NCI-H510A treated with DMSO at 0.1 percent for 48 hours (cell line): ENCODE measurements at regions not wholly inside any gene's neighbourhood (a gene's known extent, or its start where the extent isn't known, plus 50 kb on each side); places are given as distances from the start of the nearest gene placed in this dataset.
"Not testable (repeated sequence)": the region's sequence is repeated elsewhere in the genome, so short reads cannot be mapped to it uniquely, and the experiment has no call there.

Source experiments
- DNase-seq: peaks from one replicate; lab custom pipeline; 2025; lab: John Stamatoyannopoulos, UW

DNA sequence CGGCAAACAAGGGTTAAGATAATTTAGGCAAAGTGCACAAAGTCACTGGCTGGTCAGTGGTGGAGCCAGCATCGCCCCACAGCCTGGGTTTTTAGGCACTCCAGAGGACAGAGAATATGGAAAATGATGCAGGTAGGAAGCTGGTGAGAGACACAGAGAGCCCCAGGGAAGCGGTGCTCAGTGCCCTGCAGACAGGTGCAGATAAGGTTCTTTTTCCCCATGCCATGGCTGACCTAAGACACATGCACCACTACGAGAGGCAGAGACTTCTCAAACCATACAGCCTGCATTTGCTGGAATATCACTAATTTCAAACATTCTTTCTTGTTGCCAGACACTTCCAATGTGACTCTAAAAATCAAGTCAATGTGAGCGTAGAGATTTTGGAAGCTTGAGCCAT lies 205.7 kb upstream of the APCDD1 start:
- DNase-seq = no peak

DNA sequence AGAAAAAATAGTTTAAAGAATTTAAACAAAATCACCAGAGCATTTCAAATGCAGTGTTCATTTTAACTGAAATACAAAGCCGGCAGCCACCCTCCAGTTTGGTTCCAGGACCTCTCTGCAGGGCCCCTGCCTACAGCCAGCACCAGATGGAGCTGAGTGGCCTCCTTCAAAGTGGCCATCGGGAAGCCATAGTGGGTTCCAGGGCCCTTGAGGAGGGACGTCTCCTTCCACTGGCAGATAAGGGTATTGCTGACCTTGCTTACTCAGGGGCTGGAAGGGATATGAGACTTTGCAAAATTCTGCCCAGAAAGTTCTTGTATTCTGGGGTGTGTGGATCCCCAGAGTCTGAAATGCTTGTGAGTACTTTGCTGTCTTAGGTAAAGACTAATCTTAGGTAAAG lies 205.2 kb upstream of the APCDD1 start:
- no peak for DNase-seq

DNA sequence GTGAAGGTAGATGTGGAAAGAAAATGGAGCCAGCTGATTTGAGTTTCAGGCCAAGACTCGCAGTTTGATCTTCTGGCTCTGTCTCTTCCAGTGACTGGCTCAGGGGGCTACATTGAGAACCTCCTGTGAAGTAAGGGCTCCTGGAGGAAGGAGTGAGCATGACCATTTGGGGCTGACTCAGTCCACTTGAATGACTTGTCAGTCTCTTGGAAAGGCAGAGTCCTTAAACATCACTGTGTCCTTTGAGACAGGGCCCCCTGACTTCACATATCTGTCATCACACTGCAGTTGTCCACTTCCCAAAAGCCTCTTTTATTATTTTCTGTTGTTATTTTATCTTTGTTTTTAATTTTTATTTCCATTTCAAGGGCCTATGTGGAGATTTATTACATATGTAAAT lies 204.6 kb upstream of the APCDD1 start:
- no peak for DNase-seq

DNA sequence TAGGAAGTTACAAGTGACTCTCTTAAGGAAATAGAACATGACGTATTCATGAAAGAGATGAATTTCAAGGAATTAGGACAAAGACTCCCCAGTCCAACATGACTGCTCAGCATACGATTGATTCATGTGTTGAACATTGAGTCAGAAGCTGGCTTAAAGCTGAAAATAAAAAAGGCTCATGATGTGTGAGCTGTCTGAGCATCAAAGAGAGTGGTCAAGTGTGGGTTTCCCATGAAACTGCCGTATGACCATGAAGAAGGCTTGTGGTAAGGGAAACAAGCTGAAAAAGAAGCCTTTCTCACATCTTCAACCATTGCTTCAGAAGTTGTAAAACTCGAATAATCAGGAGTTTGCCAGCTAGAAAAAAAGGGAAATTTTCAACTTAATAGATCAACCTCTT lies 201.9 kb upstream of the APCDD1 start:
- no peak for DNase-seq

DNA sequence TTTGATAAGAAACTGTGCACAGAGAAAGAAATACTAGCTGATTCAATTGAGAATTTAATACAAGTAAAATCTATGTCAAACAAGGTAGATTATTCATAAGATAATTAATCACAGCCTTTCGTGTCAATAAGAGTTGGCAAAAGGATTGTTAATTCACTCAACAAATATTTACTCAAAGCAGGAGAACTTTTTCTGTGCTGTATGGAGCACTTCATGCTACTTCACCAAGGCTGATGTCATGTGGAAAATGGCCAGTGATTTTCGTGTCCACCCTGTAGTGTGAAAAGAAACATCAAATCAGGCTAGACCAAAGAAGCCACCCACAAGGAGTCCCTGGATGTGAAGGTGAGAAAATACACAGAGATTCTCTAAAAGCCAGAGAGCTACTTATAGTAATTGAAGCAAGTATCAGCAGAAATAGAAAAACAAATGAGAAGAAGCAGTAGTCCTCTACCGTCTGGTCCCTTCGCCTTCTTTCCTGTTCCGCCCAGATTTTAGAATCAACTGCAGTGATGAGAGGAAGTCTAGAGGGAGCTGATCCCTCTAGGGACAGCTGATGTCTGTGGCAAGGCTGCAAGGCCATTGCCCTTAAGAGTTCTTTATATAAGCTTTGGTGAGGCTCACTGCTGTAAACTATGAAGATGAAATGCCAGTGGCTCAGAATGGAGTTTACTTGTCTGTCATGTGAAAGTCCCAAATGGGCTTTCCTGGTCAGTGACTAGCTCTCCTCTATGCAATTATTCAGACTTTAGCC lies 201.3 kb upstream of the APCDD1 start:
- no peak for DNase-seq

DNA sequence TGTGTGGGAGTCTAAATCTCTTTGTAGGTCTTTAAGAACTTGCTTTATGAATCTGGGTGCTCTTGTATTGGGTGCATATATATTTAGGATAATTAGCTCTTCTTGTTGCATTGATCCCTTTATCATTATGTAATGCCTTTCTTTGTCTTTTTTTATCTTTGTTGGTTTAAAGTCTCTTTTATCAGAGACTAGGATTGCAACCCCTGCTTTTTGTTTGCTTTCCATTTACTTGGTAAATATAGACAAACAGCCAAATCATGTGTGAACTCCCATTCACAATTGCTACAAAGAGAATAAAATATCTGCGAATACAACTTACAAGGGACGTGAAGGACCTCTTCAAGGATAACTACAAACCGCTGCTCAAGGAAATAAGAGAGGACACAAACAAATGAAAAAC lies 198.2 kb upstream of the APCDD1 start:
- not testable (repeated sequence) for DNase-seq

DNA sequence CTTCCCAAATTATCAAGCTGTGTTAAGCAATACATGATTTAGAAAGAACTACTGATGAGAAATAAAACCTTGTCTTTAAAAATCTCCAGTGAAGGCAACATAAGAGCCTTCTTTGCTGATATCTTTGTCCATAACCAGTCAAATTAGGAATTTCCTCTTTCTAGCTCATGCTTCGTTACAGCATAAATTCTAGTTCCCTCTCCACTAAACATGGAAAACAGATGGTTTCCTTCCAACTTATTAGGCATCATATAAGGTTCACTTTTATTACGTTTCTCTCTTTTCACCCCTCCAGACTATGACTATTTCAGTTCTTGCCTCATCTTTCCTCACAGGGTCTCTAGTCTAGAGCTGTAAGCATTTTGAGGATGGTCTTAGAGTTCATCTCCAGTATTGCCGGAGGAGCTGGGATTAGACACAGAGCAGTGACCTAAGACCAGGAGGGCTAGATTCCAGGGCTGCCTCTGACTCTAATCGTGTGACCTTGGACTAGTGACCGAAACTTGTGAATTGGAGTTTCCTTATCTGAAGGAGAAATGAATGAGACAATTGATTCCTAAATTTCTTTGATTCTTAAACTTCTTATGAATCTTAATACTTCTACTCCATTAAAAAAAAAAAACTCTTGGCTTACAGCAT lies 195.5 kb upstream of the APCDD1 start:
- DNase-seq = no peak

DNA sequence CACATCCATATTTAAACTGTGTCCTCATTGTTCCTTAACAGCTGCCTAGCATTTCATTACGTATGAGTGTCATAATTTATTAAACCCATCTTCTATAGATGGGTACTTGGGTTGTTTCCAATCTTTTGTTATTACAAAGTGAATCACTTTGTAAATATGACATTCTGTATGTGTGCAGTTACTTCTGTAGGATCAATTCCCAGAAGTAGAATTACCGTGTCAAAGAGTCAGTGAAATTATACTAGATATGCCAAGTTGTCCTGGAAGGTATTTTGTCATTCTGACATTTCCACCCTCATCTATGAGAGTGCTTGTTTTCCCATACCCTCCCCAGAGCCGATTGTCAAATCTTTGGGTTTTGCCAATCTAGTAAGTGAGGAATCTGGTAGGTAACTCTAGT lies 194.5 kb upstream of the APCDD1 start:
- no peak for DNase-seq

DNA sequence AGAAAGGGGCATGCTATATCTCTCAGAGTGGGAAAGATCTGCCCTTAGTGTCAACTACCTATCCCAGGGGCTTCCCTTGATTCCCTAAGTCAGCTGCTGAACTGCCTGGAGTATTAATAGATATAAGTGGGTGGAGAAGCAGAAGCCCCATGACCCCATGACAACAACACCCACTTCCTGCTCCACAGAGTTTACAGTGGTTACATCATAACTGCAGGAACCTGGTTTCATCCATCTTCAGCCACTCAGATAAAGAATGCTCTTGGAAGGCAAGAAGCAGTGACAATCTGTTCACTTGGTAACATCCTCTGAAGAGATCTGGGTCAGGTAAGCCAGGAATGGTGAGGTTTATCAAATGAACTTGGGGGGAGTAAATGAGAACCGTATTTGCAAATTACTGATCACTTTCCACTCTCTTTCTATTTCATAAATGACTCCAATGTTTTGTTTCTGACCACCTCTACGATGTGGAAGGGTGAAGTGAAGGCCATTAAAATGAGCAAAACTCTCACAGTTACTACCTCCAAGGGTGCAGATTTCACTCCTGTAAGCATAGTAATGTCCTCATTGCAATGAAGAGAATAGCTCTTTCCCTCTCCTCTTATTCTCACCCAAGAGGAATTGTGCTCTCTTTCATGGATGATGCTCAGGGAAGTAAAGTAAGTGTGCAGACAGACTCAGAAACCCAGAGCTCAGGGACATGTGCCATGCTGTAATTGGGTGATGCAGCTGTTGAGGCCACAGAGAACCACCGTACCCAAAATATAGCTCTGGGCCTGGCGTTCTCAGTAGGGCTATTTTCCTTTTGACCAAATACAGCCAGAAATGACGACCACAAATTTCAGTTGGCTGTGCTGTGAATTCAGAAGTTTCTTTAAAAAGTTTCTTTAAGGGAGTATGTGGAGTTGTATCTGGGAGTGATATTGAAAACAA lies 192.8 kb upstream of the APCDD1 start:
- DNase-seq = no peak

DNA sequence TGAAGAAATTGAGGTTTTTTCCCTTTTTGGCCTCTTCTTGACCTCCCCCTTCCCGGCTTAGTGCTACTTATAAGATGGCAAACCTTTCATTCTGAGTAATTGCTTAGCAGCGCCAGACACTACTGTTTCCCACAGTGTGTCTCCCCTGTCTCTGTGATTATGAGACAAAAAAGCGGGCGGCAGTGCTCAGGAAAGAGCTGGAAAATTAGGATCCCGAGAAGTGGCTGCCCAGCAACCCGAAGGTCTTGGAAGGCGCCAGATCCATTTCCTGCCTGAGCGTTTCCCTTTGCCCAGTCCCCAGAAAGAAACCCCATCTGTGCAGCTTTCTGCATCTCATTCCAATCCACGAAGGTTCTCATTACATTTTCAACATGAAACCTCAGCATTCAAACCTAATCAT lies 191.9 kb upstream of the APCDD1 start:
- no peak for DNase-seq

DNA sequence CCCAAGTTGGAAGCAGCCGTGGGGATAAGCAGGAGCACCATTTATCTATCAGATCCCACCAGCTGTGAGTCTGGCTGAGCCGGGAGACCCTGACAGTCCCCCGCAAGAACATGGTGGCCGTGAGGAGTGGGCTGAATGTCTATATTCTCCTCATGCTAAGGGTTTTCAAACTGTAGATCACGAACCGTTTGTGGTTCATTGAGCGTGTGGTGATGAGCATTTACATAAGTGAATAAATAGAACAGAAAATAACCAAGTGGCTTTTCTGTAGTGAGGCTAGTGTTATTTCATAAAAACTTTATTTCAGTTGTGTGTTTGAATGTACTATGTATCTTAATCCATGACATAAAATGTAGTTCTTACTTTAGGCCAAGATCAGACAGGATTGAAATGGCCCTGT lies 190.2 kb upstream of the APCDD1 start:
- no peak for DNase-seq

DNA sequence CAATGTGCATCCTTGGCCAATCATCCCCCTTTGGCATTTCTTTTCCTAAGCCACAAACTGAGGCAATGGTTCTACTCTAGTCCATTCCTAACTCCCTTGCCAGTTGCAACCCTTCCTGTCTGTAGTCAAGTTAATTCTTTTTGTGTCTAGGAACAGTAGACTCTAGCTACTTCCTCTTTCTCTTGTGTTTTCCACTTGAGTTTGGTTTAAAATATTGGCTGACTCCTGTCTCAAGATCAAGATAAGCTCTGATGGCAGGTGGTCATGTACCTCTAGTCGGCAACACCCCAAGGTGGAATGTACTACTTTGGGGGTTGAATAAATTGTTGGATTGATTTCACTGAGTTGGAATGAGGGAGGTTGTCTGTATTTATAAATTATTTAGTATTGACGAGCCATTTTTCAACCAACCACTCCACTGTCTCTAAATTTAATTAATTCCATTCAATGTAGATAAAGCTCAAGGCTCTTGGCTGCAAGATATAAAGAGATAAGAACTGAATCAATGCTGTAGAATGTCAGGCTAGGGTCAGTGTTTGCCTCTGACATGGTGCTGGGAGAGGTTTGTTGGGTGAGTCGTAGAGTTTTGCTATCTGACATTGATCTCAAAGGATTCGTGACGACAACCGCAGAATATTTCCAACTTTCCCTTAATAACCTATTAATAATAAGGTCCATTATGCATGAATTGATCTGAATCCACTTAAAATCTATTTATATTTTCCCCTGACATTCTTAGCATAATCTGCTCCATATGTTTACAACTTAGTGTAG lies 188.7 kb upstream of the APCDD1 start:
- DNase-seq = no peak

DNA sequence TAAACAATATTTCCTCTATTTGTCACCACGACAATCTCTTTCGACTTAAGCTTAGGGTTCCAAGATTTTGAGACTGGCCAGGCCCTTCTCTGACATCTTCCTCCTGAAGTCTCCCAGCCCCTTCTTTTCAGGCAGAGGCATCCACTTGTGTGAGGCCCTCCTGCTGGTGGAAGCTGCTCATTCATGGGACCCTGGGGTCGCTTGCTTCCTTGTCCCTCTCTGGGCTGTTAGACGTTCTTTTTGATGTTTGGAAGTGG lies 188.2 kb upstream of the APCDD1 start:
- DNase-seq = no peak

DNA sequence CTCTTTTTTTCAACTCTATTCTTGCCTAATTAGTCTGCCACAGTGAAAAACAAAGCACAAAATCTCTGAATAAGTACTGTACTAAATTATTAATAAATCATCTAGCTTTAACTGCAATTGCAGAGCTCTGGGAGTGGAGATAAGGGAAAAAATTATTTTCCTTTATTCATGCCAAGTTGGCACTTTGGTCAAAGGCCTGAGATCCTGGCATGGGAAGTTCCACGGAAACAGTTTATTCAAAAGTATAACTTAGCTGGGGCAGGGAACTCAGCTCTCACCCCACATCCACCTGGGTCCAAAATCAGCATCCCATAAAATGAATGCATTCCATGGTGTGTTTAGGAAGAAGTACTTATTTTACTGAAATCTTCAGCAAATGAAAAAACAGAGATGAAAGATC lies 185.2 kb upstream of the APCDD1 start:
- no peak for DNase-seq

DNA sequence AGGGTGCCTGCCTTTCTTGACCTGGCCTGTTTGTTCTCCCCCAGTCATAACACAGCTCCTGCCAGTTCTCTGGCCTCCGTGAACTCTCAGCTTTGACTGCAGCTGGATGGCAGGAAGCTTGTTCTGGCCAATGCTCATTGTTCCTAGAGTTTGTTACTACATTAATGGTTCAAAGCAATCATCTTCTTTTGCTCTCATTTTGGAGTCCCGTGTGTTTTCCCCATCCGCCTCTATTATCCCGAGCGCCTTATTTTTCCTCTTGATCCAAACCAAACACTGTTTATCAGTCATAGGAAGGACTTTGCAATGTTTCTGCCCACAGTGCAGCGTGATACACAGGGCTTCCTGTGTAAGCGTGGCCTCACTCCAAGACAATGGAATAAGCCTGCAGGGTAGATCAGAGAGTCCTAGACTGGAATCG lies 184.3 kb upstream of the APCDD1 start:
- DNase-seq = no peak

DNA sequence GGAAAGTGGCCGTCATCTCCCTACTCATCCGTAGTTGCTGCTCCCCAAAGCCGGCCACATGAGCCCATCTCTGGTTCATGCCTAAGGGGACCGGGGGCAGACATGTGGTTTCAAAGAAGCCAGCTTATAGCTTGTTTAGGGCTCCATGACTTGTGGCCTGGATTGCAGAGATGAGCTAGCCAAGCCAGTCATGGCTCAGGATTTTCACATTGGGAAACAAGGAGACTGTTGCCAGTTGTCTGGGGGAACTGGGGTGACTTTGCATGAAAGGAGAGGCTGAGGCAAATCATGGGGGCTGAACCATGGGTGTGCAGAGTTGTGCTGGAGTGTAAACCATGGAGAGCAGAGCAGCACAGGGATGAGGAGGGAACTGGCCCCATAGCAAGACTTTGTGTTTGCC lies 183.0 kb upstream of the APCDD1 start:
- DNase-seq = no peak

DNA sequence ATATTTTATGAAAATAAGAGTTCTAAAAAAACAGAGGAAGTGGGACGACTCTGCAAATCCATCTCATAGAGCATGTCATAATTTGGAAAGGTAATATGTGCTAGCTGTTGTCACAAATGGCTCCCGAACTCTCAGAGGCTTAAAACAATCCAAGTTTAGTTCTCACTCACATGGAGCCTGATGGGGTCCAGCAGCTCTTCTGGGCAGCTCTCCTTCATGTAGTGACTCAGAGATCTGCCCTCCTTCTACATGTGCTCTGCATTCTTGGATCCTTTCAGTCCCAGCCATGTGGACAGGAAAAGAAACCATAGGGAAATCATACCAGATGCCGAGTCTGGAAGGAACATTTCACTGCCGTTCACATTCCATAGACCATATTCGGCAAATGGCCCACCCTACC lies 180.1 kb upstream of the APCDD1 start:
- no peak for DNase-seq

DNA sequence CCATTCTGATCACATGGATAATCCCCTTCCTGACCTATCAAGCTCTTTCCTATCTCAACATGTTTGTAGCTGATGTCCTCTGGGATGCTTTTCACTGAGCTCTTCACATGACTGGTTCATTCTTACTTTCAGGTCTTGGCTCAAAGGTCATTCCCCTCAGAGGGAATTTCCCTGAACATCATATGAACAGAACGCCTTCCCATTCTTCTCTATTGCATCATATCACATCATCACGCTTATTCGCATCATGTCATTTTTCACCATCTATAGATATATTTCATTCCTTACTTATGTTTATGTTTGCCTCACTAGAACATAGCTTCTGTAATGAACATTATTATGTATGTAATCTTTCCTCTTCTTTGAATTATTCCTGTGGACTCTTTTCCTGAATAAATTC lies 178.9 kb upstream of the APCDD1 start:
- DNase-seq = no peak

DNA sequence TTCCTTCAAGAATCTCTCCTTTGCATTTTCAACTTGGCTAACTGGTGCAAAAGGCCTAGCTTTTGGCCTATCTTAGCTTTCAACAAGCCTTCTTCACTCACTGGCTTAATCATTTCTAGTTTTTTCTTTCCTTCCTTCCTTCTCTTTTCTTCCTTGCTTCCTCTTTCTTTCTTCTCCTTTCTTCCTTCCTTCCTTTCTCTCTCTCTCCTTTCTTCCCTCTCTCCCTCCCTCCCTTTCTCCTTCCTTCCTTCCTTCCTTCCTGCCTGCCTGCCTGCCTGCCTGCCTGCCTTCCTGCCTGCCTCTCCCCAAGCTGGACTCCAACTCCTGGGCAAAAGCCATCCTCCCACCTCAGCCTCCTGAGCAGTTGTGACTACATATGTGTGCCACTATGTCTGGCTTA lies 176.2 kb upstream of the APCDD1 start:
- DNase-seq = no peak

DNA sequence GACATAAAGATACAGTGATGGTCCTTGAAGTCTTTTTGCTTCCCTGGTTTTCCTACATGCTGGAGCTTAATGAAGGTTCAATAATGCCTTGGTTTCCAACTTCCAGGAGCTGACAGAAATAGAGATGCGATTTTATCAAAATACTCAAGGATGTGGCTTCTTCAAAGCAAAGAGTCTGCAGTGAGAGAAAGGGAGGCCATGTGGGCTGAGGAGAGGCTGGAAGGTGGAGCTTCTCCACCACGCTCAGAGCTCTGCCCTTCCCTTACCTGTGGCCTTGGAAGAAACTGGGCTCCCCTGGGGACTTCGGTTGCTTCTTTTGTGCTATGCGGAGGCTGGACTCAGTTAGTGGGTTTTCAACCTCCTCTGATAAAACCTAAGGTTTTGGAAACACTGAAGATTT lies 175.0 kb upstream of the APCDD1 start:
- no peak for DNase-seq

DNA sequence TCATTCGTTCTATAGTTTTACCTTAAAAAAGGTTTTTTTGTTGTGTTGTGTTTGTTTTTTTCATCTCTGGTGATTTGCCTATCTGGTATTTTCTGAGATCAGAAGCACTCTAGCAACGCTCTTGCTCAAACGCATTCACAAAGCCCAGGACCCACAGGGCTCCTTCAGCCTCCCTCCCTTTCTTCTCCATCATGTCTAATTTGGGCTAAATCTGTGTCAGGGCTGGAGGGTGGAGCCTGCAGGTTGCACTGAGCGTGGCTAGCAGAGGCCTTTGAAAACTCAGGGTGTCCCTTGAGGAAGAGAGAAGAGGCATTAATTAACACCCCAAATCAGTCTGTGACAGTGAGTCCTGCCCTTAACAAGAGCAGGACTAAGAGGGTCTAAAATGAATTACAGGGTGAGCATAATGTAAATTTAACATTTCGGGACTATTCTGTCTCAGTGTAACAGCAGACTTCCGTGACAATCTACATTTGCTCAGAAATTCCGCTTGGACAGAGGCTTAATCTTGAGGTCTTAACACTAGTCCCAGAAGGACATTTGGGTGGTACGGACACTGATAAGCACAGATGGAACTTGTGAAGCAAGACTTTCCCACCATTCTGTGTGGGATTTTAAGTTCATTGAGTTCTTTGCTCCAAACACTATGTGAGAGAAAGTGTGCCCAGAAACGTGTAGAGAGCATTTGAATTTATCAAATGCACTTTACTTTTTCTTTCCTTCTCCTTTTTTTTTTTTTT lies 174.4 kb upstream of the APCDD1 start:
- no peak for DNase-seq
